ENCODE measurements at regions not wholly inside any gene's neighbourhood (a gene's known extent, or its start where the extent isn't known, plus 50 kb on each side); places are given as distances from the start of the nearest gene placed in this dataset.

DNA sequence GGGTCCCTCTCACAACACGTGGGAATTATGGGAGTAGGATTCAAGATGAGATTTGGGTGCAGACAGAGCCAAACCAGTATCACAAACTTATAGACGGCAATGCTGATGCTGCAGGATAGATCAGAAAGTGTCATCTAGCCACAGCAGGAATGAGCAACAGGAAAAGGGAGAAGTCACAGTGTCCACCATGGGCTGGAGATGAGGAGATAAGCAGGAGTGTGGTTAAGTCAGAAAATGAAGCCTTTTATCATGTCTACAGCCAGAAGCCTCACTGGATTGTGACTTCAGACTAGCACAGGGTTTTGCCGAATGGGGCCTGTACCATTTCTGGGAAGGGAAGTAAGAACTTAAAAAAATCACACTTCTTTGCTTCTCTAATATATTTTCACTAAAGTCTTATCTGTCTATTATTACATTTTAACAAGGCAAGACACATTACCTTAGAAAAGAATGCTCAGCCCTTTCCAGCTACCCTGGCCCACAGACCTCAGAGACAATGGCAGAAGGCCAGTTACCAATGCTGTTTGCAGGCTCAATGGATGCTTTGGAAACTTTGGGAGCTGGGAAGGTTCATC, 490.2 kb upstream of the SALL1 start:
- DNase-seq, result no peak

DNA sequence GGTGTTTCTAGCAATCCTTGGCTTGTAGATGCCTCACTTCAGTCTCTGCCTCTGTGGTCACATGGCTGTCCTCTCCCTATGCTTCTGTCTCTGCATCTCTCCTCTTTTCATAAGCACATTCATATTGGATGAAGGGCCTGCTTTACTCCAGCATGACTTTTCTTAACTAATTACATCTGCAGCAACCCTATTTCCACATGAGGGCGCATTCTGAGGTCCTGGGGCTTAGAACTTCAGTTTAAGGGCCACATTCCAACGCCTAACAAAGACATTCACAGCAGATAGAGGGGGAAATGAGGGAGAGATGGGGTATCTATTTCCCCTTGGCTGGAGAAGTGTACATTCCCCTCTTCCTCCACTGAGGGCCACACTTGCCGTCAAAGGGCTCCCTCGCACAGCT, 489.1 kb upstream of the SALL1 start:
- no peak for DNase-seq

DNA sequence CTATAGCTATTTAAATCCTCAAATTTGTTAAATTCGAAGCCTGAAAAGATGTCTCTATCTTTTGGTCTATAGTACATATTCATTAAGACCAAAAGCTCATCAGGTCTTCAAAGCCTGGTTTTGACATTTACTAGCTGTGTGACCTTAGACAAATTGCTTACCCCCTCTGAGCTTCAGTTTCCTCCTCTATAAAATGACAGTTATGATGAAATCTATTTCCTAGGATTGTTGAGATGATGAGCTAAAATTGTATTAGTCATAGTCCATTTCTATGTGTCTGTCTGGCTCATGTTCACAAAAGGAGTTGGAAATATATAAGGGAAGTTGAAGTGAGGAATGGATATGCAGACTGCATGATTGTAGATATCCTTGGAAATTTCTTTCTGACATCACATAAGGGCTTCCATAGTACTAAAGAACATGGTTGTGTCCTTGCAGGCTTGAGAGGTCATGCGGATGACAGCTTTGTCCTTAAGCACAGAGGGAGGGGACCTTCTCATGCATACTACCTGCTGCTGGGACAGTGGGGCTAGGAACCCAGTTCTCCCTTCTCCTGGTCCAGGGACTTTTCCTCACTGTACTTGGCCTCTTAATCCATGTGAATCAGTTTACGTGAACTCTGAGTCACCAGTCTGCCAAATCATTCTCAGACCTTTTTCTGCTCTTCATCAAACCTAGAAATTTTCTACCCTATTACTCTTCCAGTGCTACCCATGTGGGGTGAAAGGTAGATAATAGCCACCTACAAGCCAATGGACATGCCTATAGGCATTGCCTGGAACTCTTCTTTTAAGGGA, 487.5 kb upstream of the SALL1 start:
- DNase-seq, result no peak

DNA sequence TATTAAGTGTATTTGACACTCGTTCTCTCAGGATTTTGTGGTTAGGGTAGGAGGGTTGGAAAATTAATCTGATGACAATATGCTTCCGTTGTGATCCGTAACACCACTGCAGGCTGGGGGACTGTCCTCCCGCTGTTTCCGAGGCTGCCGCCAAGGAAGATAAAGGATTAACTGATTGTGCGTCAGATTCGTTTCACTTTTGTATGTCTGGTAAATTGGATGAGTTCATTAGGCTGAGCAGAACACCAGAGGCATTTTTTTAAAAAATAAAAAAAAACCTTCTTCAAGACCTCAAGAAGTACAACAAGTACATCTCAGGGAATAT, 486.7 kb upstream of the SALL1 start:
- no peak for DNase-seq

DNA sequence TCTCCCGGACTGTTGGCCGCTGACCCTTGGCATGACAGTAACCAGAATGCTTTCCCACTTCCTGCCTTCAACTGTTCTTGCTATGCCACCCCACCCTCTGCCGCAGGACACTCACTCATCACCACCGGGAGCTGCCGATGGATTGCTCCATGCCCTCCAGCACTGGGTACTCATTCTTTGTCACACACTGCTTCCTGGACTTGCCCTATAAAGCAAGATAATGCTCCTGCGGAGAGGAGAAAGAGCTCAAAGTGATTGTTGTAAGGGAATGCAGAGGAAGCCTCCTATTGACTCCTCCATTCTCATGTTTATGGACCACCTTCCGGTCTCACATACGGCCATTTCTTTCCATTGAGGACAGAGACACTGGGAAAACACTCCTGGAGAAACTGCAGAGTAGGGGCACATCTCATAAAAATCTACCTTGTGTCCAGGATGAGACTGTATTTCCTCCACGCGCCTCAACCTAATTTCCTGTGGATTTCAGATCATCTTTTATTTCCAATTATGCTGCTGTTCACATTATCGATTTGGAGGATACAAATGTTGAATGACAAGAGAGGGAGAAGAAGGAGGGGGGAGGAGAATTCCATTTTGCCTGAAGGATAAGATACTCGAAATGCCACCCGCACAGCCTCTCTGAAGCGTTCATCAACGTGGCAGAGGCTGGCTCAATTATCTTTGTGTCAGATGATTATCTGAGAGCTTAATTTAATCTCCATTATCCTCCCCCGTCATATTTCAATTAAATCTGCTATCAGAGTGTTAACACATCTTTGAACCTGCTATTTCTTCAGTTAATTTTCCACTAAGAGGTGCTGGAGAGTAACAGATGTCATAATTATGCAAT, 486.1 kb upstream of the SALL1 start:
- no peak for DNase-seq

DNA sequence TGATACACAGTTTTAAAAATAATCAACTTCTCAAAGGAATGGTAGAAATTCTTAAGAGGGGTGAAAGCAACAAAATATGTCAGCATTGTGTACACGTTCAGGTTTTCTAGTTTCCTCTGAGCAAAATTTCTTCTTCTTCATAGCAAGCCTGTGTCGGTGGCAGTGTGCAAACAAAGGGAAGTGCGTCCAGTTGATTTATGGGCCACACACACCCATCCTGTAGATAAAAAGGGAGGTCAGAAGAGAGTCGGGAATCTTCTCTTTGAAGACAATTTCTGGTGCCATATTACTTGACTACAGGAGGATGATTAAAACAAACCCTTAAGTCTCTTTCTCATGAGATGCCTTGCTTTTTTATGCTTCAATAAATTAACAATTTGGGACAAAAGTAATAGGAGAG, 484.1 kb upstream of the SALL1 start:
- no peak for DNase-seq

DNA sequence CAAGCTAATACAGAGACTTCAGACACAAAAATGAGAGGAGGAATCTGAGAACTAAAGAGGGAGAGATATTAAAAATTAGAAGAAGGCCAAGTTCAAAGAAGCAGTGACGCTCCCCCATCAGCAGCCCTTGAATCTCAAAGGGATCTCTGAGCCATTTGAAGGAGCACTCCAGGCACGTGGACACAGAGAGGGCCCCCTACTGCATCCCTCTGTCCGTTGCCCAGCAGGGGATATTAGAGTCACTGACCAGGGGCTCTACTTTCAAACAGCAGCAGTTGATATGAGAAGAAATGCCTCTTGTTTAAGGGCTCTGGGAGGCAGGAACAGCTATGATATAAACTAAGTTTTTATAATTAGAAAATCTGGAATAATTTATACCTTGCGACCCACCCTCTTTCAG, 479.0 kb upstream of the SALL1 start:
- no peak for DNase-seq

DNA sequence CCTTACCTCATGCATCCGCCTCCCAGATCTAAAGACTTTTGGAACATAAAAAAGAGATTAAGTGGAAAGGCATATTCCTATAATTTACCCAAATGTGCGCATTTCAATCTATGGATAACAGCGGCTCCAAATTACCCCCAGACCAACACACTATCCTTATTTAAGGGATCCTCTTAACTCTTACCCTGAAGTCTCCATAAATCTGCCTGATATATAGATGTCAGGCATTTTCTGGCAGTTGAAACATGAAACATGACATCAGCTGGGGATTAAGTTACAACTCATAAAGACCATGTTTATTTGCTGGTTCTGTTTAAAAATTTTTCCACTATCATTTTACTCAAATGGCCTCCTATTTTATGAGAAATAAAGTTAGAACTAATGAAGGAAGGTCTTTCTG, 478.5 kb upstream of the SALL1 start:
- DNase-seq, result no peak

DNA sequence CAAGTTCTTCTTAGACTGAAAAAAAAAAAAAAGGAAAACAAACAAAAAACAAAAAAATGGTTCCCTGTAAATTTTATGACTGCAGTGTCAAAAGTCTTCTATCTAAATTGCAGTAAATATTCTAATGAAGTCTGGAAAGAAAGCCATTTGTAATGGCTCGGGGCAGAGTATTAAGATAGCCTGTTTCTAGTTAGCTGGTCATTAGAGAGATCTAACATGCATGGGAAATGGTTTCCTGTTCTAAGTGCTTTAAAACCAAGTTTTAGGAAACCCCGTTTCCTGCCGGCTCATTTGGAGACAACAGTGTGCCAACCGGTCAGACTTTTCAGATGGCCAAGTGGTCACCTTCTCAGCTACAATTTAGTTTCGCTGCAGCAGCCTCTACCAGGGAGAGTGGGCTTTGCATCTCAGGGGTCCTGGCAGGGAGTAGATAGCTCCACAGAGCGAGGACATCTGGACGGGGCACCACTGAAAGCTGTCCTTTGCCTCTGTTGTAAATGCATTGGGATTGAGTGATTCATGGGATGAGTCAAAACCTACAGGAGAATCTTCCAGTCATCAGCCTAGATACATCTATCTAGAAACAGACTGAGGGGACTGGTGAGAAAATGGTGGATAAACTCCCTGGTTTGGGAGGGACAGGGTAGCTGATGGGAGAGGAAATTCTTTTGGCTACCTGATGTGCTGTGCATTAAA, 473.2 kb upstream of the SALL1 start:
- DNase-seq, result no peak

DNA sequence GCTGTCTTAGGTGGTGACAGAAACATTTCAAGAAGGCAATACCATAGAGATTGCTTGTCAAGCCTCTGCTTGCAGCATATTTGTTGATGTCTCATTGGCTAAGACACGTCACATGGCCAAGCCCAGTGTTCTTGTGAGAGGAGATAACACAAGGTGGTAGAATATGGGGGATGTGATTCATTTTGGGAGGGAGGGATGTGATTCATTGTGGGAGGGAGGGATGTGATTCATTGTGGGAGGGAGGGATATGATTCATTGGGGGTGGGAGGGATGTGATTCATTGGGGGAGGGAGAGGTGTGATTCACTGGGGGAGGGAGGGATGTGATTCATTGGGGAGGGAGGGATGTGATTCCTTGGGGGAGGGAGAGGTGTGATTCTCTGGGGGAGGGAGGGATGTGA, 470.5 kb upstream of the SALL1 start:
- DNase-seq, result no peak

DNA sequence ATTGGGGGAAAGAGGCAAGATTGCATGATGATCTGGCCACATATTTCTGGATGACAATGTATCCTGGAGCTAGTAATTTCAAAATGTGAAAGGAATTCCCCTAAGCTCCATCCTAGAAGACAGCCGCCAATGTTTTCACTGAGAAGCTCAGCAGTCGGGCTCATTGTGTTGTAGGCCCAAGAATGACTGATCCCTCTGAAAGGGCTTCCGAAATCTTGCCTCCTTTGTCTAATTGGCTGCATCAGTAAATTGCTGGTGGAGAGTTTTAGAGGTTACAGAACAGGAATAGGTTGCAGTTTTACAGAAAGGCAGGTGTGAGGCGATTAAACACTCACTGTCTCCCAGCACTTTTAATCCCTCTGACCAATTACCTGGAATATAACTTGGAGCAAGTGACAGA, 464.1 kb upstream of the SALL1 start:
- no peak for DNase-seq

DNA sequence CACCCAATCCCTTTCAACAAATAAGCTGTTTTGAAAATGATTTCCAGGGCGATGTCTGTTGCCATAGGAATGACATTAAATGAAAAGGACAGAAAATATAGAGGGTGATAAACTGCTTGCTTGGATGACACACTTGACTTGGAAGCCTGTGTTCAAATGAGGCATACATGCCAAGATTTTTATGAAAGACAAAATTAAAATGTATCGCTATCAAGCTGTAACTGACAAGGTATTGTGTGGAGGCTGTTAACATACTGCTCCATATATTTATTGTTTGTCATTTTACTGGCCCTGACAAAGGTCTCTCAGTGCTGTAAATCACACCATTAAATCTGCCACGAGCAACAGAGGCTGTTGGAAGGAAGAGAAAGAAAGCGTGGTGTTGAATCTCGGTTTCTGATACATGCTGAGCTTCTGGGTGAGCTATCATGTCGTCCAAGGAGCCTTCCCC, 456.2 kb upstream of the SALL1 start:
- DNase-seq, result no peak

DNA sequence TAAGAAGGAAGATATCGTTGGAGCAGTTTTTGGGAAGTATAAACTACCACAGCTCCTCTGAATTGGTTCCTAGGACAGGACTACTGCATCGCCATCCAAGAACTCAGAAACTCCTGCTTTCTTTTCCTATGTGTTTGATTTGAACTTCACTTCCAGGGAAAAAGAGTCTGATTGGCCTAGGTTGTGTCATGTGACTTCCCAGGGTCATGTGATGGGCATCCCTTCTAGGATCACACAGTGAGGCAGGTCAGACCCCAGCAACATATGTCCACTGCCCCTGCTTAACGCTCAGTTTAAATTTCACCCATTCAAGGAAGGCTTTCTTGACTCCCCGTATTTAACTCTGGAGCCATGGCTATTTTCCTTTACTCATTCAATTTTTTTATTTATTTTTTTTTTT, 445.2 kb upstream of the SALL1 start:
- no peak for DNase-seq

DNA sequence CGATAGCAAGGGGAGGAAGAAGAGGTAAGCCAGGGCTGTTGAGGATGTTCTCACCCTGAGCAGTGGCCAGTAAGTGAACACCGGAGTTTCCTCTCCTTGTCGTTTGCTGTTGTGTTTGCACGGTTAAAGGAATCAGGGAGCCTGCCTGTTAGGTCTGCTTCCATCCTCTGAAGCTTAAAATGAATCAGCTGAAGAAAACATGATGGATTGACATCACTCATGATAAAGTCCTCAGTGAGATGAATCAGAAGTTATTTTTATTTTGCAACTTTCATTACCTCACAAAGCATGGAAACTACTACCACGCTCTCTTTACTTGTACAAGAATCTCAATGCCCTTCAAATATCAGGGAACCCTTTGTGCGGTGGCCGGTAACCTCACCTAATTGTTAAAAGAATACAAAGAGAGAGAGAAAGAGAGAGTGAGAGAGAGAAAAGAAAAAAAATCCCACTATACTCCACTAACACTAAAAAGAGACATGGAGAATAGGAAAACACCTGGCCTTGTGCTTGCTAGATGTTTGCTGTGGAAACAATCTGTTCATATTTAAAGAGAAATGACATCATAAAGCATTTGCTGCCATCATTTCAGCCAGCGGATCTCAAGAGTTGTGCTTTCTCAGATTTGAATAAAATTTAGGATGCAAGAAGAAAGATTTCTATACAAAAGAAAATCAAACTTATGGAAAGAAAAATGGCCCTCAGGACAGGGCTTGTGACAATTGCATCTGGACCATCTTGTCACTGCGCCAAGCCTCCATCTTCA, 441.6 kb upstream of the SALL1 start:
- DNase-seq, result no peak

DNA sequence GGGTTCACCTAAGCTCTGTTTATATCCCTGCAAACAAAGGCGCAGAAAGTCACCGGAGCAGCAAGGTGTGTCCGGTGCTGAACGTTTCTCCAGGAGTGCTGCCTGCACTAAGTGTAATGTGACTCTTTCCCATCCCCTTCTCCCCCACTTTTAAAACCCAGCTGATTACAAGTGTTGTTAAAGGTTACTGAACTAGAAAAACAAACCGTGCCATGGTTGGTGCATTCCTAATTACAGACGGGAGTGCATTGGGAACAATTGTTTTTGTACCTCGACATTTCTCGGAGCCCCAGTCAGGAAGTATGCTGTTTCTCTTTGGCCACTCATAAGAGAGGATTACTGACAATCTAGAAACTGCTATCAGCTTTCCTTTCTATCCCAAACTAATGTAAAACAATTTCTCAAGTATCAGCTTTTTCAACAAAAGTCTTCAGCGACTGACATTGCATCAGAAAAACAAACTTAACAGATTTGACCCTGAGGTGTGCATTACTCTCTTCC, 441.0 kb upstream of the SALL1 start:
- DNase-seq, result no peak

DNA sequence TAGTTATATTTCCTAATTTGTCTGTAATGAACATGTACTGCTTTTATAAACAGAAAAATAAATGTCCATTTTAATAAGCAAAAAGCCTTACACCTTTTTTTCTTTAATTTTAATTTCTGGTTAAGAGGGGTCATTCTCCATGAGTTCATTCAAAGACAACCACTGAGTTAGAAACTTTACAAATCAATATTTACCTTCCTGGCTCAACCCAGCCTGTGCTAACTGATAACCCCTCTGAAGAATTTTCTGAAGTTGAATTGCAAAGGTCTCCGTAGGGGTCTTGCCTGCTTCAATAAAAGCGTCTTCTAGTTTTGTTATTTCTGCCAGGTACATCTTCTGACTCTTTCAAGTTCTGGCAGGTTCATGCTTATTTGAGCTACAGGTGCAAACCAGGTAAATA, 440.4 kb upstream of the SALL1 start:
- DNase-seq, result no peak

DNA sequence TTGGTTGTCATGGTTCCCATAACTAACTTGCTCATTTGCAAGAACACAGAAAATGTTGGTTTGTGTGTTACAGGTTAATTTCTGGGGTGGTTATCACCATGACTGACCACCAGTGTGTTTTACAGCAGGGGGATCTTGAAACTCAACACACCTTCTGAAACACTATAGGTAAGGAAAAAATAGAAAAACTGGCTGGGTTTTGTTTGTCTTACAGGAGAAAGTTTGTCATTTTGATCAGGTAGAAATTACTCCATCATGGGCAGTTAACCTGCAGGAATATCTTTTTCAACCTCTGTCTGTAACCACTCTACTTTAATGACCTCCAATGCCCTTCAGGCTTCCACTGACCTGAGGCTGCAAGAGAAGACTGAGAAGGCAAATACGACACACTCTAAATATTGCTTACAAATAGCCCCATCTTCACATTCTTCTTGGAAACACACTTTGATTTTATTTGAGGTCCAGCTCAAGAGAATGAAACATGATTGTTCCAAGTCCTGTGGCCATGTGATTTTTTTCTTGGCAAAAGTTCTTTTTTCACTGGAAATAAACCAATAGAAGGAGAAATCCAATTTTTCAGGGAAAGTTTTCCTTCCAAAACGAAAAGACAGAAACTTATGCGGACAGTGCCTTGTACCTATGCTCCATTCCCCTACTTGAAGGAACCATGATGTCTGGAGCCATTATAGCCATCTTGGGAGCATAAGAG, 428.7 kb upstream of the SALL1 start:
- no peak for DNase-seq

DNA sequence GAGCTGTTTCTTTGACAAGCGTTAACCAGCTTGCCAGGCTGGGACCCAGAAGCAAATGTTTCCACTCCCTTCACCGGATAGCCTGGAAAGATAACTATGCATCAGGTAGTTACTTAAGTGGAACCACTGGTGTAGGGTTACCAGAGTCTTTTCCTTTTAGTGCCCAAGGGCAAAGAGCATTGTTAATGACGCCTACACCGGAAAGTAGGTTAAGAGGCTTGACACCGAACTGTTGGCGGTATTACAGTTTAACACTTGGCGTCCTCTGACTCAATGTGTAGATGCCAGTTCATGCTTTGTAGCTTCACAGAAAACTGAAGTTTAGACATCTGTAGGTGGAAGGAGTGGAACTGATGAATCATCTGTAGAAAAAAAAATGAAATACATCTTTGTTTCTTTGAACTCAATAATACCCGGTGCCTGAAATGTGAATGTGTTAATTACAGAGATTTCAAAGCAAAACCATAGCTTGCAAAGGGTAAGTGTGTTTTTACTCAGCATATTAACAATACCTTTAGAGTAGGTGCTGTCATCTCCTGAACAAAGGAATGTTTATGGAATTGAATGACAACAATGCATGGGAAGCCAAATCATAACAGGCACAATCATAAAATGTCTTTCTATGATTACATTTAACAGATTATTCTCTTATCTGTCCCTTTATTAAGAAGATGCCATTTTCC, 426.7 kb upstream of the SALL1 start:
- DNase-seq, result no peak

DNA sequence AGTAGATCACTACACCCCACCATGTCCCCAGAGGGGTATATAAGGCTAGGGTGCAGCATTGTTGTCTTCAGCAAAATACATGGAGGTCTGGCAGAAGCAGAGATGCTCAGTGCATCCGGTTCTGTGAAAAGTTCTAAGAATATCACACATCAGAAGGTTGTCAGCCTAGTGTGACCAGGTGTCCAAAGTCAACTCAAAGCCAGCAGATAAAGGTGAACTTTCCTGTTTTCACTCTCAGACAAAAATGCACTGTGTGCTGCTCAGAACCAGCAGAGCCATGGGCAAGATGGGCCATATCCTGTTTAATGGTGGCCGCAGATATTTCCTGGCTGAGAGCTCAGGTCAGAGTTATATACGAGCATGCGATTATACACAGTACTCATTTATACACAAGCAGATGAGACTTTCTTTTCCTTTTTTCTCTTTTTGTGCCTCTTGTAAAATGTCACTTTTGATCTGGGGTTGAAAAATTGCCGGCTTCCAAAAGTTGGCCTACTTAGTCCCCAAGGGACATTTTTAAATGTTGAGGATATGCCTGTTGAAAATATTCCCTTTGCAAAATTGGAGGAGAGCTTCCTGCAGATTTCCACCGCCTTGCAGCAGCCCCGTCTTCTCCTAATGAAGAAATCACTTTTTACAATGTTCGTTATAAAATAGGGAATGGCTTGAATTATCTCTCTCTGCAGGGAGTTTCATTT, 425.6 kb upstream of the SALL1 start:
- no peak for DNase-seq

DNA sequence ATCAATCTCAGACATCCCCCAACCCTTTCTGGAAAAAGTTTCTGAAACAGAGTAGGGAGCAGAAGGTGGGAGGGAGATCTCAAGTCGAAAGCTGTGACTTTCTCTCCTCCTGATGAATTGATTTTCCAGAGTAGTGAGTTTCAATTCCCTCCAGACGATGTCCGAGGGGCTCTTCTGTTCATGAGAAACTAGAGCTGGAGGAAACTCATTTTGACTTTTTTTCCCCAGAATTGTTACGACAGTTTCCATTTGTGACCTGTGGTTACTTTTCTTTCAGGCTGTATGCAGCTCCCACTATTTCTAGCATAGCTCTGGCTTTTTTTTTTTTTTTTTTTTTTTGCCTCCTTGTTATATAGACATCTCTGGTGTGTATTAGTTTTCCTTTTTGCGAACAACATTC, 422.1 kb upstream of the SALL1 start:
- no peak for DNase-seq

All from CD4-positive, alpha-beta T cell treated with Interleukin-10 for 1 hour (primary cell).